Trophoblast cell (in vitro differentiated cells and primary cell): ENCODE measurements at regions not wholly inside any gene's neighbourhood (a gene's known extent, or its start where the extent isn't known, plus 50 kb on each side); places are given as distances from the start of the nearest gene placed in this dataset.
"Not testable (repeated sequence)": the region's sequence is repeated elsewhere in the genome, so short reads cannot be mapped to it uniquely, and the experiment has no call there.

Experiments used
- DNase-seq, 2 donors: peaks; one replicate each; pipeline ENCODE4 v3.0.0-alpha.2; 2016
- H2AFZ ChIP-seq: 2 replicates; pipeline ENCODE4 v1.6.1; 2013; ENCODE audit warnings: low read length, moderate library complexity, mild to moderate bottlenecking; ENCODE audit not compliant: insufficient read depth, poor library complexity
- H2AK5ac ChIP-seq: 2 replicates; pipeline ENCODE4 v1.6.1; 2013; ENCODE audit warnings: mild to moderate bottlenecking, low read length
- H2BK120ac ChIP-seq: 2 replicates; pipeline ENCODE4 v1.6.1; 2013; ENCODE audit warnings: low read length, mild to moderate bottlenecking, moderate library complexity; ENCODE audit not compliant: insufficient read depth, poor library complexity
- H2BK12ac ChIP-seq: 2 replicates; pipeline ENCODE4 v1.6.1; 2013; ENCODE audit warnings: mild to moderate bottlenecking, low read length, moderate library complexity
- H2BK5ac ChIP-seq: 2 replicates; pipeline ENCODE4 v1.6.1; 2013; ENCODE audit warnings: low read length, low read depth, moderate library complexity, mild to moderate bottlenecking; ENCODE audit not compliant: poor library complexity
- H3K14ac ChIP-seq: 2 replicates; pipeline ENCODE4 v1.6.1; 2013; ENCODE audit warnings: mild to moderate bottlenecking, low read length
- H3K18ac ChIP-seq: 2 replicates; pipeline ENCODE4 v1.6.1; 2013; ENCODE audit warnings: mild to moderate bottlenecking, low read length
- H3K23ac ChIP-seq: 2 replicates; pipeline ENCODE4 v1.6.1; 2013; ENCODE audit warnings: low read length
- H3K27ac ChIP-seq: 2 replicates; pipeline ENCODE4 v1.5.1; 2013; ENCODE audit warnings: low read depth, mild to moderate bottlenecking, inconsistent platforms, low read length, moderate library complexity
- H3K27me3 ChIP-seq: 2 replicates; pipeline ENCODE4 v1.6.1; 2013; ENCODE audit warnings: inconsistent platforms, mild to moderate bottlenecking, low read length, moderate library complexity; ENCODE audit not compliant: insufficient read depth
- H3K36me3 ChIP-seq, 2 experiments: 1 replicate in 1 of 2; 2 replicates in 1 of 2; pipeline ENCODE4 v1.6.1; 2013; ENCODE audit warnings: low read length in 2 of 2, mild to moderate bottlenecking in 2 of 2, moderate library complexity in 1 of 2; ENCODE audit not compliant: insufficient read depth in 2 of 2, control insufficient read depth in 1 of 2
- H3K4ac ChIP-seq: 2 replicates; pipeline ENCODE4 v1.6.1; 2013; ENCODE audit warnings: low read depth, mild to moderate bottlenecking, low read length, moderate library complexity
- H3K4me1 ChIP-seq, 2 experiments: 1 replicate in 1 of 2; 2 replicates in 1 of 2; pipeline ENCODE4 v1.6.1; 2013; ENCODE audit warnings: low read length in 2 of 2, mild to moderate bottlenecking in 2 of 2, moderate library complexity in 1 of 2; ENCODE audit not compliant: insufficient read depth in 2 of 2, control insufficient read depth in 1 of 2
- H3K4me2 ChIP-seq: 2 replicates; pipeline ENCODE4 v1.6.1; 2013; ENCODE audit warnings: inconsistent platforms, mild to moderate bottlenecking, low read length, moderate library complexity
- H3K4me3 ChIP-seq: 2 replicates; pipeline ENCODE4 v1.5.1; 2013; ENCODE audit warnings: mild to moderate bottlenecking, low read depth, low read length, inconsistent platforms
- H3K79me1 ChIP-seq: one replicate; pipeline ENCODE4 v1.6.1; 2013; ENCODE audit warnings: low read length
- H3K79me2 ChIP-seq: 2 replicates; pipeline ENCODE4 v1.6.1; 2013; ENCODE audit warnings: low read length, mild to moderate bottlenecking; ENCODE audit not compliant: control insufficient read depth, insufficient read depth, poor library complexity
- H3K9ac ChIP-seq: 2 replicates; pipeline ENCODE4 v1.6.1; 2013; ENCODE audit warnings: mild to moderate bottlenecking, low read length
- H3K9me3 ChIP-seq: 2 replicates; pipeline ENCODE4 v1.6.1; 2013; ENCODE audit warnings: low read depth, mild to moderate bottlenecking, control low read depth, inconsistent platforms, low read length; ENCODE audit not compliant: insufficient read depth
- H4K12ac ChIP-seq: 2 replicates; pipeline ENCODE4 v1.6.1; 2013; ENCODE audit warnings: low read depth, mild to moderate bottlenecking, low read length, moderate library complexity
- H4K8ac ChIP-seq: 2 replicates; pipeline ENCODE4 v1.6.1; 2013; ENCODE audit warnings: low read depth, mild to moderate bottlenecking, low read length, moderate library complexity
- H4K91ac ChIP-seq: one replicate; pipeline ENCODE4 v1.6.1; 2013; ENCODE audit warnings: low read depth, mild to moderate bottlenecking, low read length, moderate library complexity
- WGBS: extraction: QIAGEN DNeasy Blood & Tissue Kit; methylation state at CpG from one replicate; pipeline ENCODE4 v1.1.7; 2013; ENCODE audit warnings: missing lambda C conversion rate; ENCODE audit not compliant: insufficient read length, insufficient coverage; ENCODE audit errors: extremely low coverage; 5-methylcytosine and 5-hydroxymethylcytosine counted together

GRCh38 chr12:28099245-28099644 is 91.0 kb upstream of the CCDC91 start:
- not testable (repeated sequence) for H3K4ac ChIP-seq, DNase-seq, H3K9ac ChIP-seq, H2BK12ac ChIP-seq, H3K4me3 ChIP-seq, H3K79me1 ChIP-seq, H3K18ac ChIP-seq, H3K36me3 ChIP-seq, H4K8ac ChIP-seq, H3K4me2 ChIP-seq, H2BK120ac ChIP-seq, H3K9me3 ChIP-seq, H3K4me1 ChIP-seq, H2AFZ ChIP-seq, H3K79me2 ChIP-seq, H3K27ac ChIP-seq, H3K14ac ChIP-seq, H4K12ac ChIP-seq, H2AK5ac ChIP-seq, H3K27me3 ChIP-seq, H4K91ac ChIP-seq, H3K23ac ChIP-seq, H2BK5ac ChIP-seq
- no CpG with 5 or more reads among the region's 2 CpGs for WGBS

GRCh38 chr12:28099871-28100270 is 90.4 kb upstream of the CCDC91 start:
- H3K4me2 ChIP-seq: no peak overlapping the region
- WGBS: no CpG with 5 or more reads among the region's 2 CpGs
- no peak overlapping the region for H2BK120ac ChIP-seq
- H2BK12ac ChIP-seq: no peak overlapping the region
- no peaks in the 10 kb centered on the region for H3K36me3 ChIP-seq
- no peaks in the 10 kb centered on the region for H3K79me1 ChIP-seq
- no peaks in the 10 kb centered on the region for H3K79me2 ChIP-seq
- no peak overlapping the region for H2BK5ac ChIP-seq
- no peak overlapping the region for H3K4ac ChIP-seq
- DNase-seq: no peak
- H4K91ac ChIP-seq: no peak overlapping the region
- no peak overlapping the region for H3K4me3 ChIP-seq
- H2AK5ac ChIP-seq: no peak overlapping the region
- H4K12ac ChIP-seq: no peak overlapping the region
- H3K9me3 ChIP-seq: no peaks in the 10 kb centered on the region
- H4K8ac ChIP-seq: no peak overlapping the region
- no peak overlapping the region for H3K9ac ChIP-seq
- no peak overlapping the region for H3K18ac ChIP-seq
- no peaks in the 10 kb centered on the region for H3K27me3 ChIP-seq
- no peak overlapping the region for H3K27ac ChIP-seq
- no peak overlapping the region for H3K23ac ChIP-seq
- H2AFZ ChIP-seq: no peak overlapping the region
- no peaks in the 10 kb centered on the region for H3K4me1 ChIP-seq
- no peak overlapping the region for H3K14ac ChIP-seq

GRCh38 chr12:28100717-28101116 is 89.5 kb upstream of the CCDC91 start:
- H4K91ac ChIP-seq: no peak overlapping the region
- no peak overlapping the region for H3K14ac ChIP-seq
- DNase-seq: no peak
- H2BK120ac ChIP-seq: no peak overlapping the region
- no peaks in the 10 kb centered on the region for H3K79me2 ChIP-seq
- H2BK5ac ChIP-seq: no peak overlapping the region
- no peak overlapping the region for H2BK12ac ChIP-seq
- no peaks in the 10 kb centered on the region for H3K27me3 ChIP-seq
- H2AFZ ChIP-seq: no peak overlapping the region
- no peak overlapping the region for H2AK5ac ChIP-seq
- no peak overlapping the region for H4K12ac ChIP-seq
- no peak overlapping the region for H4K8ac ChIP-seq
- no peaks in the 10 kb centered on the region for H3K9me3 ChIP-seq
- no peaks in the 10 kb centered on the region for H3K79me1 ChIP-seq
- no peak overlapping the region for H3K4me2 ChIP-seq
- H3K23ac ChIP-seq: no peak overlapping the region
- H3K18ac ChIP-seq: no peak overlapping the region
- H3K4me3 ChIP-seq: no peak overlapping the region
- WGBS: no CpG with 5 or more reads among the region's 1 CpG
- no peaks in the 10 kb centered on the region for H3K4me1 ChIP-seq
- H3K4ac ChIP-seq: no peak overlapping the region
- no peak overlapping the region for H3K9ac ChIP-seq
- no peaks in the 10 kb centered on the region for H3K36me3 ChIP-seq
- H3K27ac ChIP-seq: no peak overlapping the region

GRCh38 chr12:28104316-28104715 is 85.9 kb upstream of the CCDC91 start:
- H3K27ac ChIP-seq: no peak overlapping the region
- no peak overlapping the region for H4K91ac ChIP-seq
- H3K18ac ChIP-seq: no peak overlapping the region
- no peak overlapping the region for H3K14ac ChIP-seq
- H3K23ac ChIP-seq: no peak overlapping the region
- H3K79me1 ChIP-seq: no peaks in the 10 kb centered on the region
- H3K79me2 ChIP-seq: no peaks in the 10 kb centered on the region
- no peak overlapping the region for H2AK5ac ChIP-seq
- no peaks in the 10 kb centered on the region for H3K4me1 ChIP-seq
- no peak overlapping the region for H2AFZ ChIP-seq
- no peak overlapping the region for H2BK120ac ChIP-seq
- no peaks in the 10 kb centered on the region for H3K9me3 ChIP-seq
- no peak overlapping the region for H2BK5ac ChIP-seq
- no peak for DNase-seq
- no peak overlapping the region for H3K4ac ChIP-seq
- H4K8ac ChIP-seq: no peak overlapping the region
- H2BK12ac ChIP-seq: no peak overlapping the region
- H3K4me3 ChIP-seq: no peak overlapping the region
- H3K4me2 ChIP-seq: no peak overlapping the region
- no peak overlapping the region for H3K9ac ChIP-seq
- H3K36me3 ChIP-seq: no peaks in the 10 kb centered on the region
- WGBS: no CpG with 5 or more reads among the region's 2 CpGs
- H4K12ac ChIP-seq: no peak overlapping the region
- H3K27me3 ChIP-seq: no peaks in the 10 kb centered on the region
